ENCODE measurements at regions not wholly inside any gene's neighbourhood (a gene's known extent, or its start where the extent isn't known, plus 50 kb on each side); places are given as distances from the start of the nearest gene placed in this dataset.

- Histone ChIP-seq H3K4ac (ENCODE audit: low read depth, low read length) (no peak overlapping the region), H3K27me3 (ENCODE audit: control insufficient read depth, insufficient read depth, low read length) (no peaks in the 10 kb centered on the region), H4K5ac (ENCODE audit: low read depth, low read length) (no peak overlapping the region), H3K23ac (ENCODE audit: low read depth, low read length) (no peak overlapping the region), H2AK9ac (replicated peaks; ENCODE audit: low read depth, low read length, poor library complexity) (no peak overlapping the region), H2AFZ (replicated peaks; ENCODE audit: low read length, poor library complexity) (no peak overlapping the region), H2BK15ac (ENCODE audit: low read depth, low read length) (no peak overlapping the region), H3K9me1 (ENCODE audit: insufficient read depth, low read length) (no peaks in the 10 kb centered on the region), H2BK5ac (ENCODE audit: low read depth, low read length, poor library complexity, severe bottlenecking) (no peak overlapping the region), H3K14ac (replicated peaks; ENCODE audit: low read depth, low read length) (no peak overlapping the region), H3K4me3 (ENCODE audit: insufficient read depth, low read depth, low read length) (no peak overlapping the region), H3K4me2 (ENCODE audit: low read depth, low read length) (no peak overlapping the region), H2BK20ac (ENCODE audit: low read depth, low read length) (no peak overlapping the region), H4K91ac (ENCODE audit: insufficient read depth, low read depth, low read length) (no peak overlapping the region), H3K27ac (ENCODE audit: insufficient read depth, low read length) (no peak overlapping the region), H3K56ac (ENCODE audit: extremely low read depth, insufficient read depth, low read length) (no peak overlapping the region), H2BK120ac (ENCODE audit: low read depth, low read length) (no peak overlapping the region), H3K4me1 (ENCODE audit: control insufficient read depth, insufficient read depth, low read length) (no peaks in the 10 kb centered on the region), H4K20me1 (ENCODE audit: insufficient read depth, low read length) (no peaks in the 10 kb centered on the region), H2AK5ac (ENCODE audit: low read depth, low read length) (no peak overlapping the region), H3K18ac (ENCODE audit: low read depth, low read length) (no peak overlapping the region), H4K8ac (ENCODE audit: low read depth in 2 of 2, low read length in 2 of 2) (no peak overlapping the region), H3K36me3 (ENCODE audit: control insufficient read depth, insufficient read depth, low read length) (no peaks in the 10 kb centered on the region), H3K9me3 (ENCODE audit: control insufficient read depth, insufficient read depth, low read length) (peaks cover 15% of the 10 kb centered on the region), H3K9ac (ENCODE audit: low read depth, low read length) (no peak overlapping the region), H3K79me1 (ENCODE audit: low read depth in 1 of 2, low read length in 2 of 2) (no peaks in the 10 kb centered on the region)
- no peak for DNase-seq
- CTCF ChIA-PET: no interaction called here
- BruUV-seq (replicated peaks): no TSS peak
- no peak for ATAC-seq (ENCODE audit: low read depth)
- dilution Hi-C loops (cut with HindIII; ENCODE audit: low sequenced_read_pairs, unreplicated experiment): no loop called here
- TF ChIP-seq RFX5 (IDR thresholded peaks at IDR 0.05; ENCODE audit: low read depth, low read length) (no peak), SMC3 (IDR thresholded peaks at IDR 0.05; ENCODE audit: low read depth, low read length) (no peak), MXI1 (IDR thresholded peaks at IDR 0.05; ENCODE audit: borderline replicate concordance, low read depth, low read length) (no peak), POLR2A (IDR thresholded peaks at IDR 0.05; ENCODE audit: low read depth, low read length) (no peak), NFE2L2 (IDR thresholded peaks at IDR 0.05; ENCODE audit: low read depth, low read length) (no peak), MAFK (IDR thresholded peaks at IDR 0.05; ENCODE audit: low read depth, low read length) (no peak), CHD1 (IDR thresholded peaks at IDR 0.05; ENCODE audit: low read depth, low read length) (no peak)
- 56% methylated on average over 2 of the region's 5 CpGs; no CpG with 5 or more reads in 1 of the 2 experiments for WGBS, 2 experiments (ENCODE audit: extremely low coverage in 2 of 2, insufficient read length in 1 of 2)
- POLR2A ChIA-PET (ENCODE audit: unreplicated experiment): no interaction called here
- intact Hi-C loops (cut with micrococcal nuclease): no loop called here
- in situ Hi-C loops (cut with MboI; ENCODE audit: low sequenced_read_pairs): no loop called here
Measured at GRCh38 chr7:156434706-156435105, 205.9 kb upstream of the RNF32 start.
